NCI-H2171 (cell line): ENCODE measurements at regions not wholly inside any gene's neighbourhood (a gene's known extent, or its start where the extent isn't known, plus 50 kb on each side); places are given as distances from the start of the nearest gene placed in this dataset.
"Not testable (repeated sequence)": the region's sequence is repeated elsewhere in the genome, so short reads cannot be mapped to it uniquely, and the experiment has no call there.

ENCODE experiments used
- DNase-seq: peaks from one replicate; lab custom pipeline; 2025; lab: John Stamatoyannopoulos, UW

DNA sequence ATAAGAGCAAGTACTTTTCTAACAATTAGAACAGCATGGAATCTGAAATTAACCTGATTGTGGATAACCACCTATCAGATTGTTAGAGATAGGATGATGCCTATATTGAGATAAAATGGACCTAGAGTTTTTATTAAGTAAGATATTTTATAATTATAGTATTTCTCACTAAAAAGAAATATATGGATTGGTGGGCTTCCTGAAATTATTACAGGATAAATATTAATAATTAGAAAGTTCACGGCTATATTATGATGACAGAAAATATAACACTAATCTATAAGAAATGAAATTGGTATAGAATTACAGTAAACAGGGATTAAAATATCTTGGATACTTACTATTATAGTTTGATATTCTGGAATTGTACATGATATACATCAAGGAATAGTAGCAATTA lies 378.0 kb upstream of the SPRY2 start:
- DNase-seq, result no peak

DNA sequence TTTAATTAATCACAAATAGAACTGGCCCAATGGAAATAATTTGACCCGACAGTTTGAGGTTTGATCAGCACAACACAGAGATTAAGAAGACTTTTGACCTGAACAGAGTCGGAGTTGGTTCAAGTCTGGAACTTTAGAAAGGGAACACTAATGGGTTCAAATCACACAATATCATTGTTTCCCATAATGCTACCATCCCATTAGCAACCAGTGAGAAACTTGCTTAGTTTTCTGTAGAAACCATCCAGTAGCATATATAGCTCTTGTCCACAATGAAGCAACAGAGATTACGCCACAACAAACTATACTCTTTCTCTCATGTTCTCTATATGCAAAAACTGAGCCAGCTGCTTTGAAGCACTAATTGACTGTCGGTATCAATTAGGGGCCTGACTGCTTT lies 376.9 kb upstream of the SPRY2 start:
- DNase-seq, result no peak

DNA sequence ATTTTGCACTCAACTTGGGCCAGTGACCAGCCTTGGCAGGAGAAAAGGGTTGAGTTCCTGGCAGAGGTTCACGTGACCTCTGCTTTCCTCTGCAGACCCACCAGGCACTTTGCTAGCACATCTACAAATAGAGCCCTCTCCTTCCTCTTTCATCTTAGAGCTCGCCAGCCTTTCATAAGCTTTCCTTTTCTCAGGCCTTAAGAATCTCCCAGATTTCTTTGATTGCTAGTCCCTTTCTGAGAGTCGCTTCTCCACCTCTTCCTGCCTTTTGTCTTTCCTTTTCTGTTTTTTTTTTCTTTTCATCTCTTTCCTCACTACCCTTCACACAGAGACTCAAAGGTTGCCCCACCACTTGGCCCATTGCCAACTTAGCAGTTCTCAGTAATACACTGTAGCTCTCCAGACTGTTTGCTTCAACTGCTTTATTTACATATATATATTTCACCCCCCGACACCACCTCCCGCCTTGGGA lies 375.7 kb upstream of the SPRY2 start:
- DNase-seq, result no peak

DNA sequence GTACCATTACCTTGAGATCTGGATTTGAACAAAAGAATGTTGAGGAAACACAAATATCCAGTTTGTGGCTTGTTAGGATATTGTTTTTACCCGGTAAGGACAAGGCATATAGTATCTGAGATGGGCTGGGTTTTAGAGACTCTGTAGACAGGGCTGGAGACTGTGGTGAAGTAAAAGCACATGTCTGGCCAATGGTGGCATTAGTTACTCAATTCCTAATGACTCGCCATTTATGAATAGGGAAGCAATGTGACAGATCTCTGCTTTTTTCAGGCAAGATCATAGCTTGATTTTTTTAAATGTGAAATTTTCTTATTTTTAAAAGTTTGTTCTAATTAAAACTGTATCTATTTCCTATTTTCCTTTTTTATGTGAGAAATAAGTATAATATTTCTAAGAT lies 371.1 kb upstream of the SPRY2 start:
- DNase-seq, result no peak

DNA sequence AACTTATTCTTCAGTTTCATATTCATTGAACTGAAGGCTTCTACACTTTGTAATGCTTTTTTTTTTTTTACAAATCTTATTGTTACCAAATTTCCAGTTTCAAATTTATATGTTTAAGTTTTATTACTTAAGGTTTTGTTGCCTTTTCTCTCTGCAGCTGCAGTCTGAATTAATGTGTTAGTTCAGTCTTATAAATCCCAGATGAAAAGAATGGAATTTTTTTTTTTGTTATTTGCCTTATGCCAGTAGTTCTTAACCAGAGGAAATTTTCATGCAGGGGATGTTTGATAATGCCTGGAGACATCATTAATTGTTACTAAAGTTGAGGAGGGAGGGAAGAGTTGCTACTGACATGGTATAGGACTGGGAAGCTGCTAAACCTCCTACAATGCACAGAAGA lies 367.9 kb upstream of the SPRY2 start:
- DNase-seq, result no peak

DNA sequence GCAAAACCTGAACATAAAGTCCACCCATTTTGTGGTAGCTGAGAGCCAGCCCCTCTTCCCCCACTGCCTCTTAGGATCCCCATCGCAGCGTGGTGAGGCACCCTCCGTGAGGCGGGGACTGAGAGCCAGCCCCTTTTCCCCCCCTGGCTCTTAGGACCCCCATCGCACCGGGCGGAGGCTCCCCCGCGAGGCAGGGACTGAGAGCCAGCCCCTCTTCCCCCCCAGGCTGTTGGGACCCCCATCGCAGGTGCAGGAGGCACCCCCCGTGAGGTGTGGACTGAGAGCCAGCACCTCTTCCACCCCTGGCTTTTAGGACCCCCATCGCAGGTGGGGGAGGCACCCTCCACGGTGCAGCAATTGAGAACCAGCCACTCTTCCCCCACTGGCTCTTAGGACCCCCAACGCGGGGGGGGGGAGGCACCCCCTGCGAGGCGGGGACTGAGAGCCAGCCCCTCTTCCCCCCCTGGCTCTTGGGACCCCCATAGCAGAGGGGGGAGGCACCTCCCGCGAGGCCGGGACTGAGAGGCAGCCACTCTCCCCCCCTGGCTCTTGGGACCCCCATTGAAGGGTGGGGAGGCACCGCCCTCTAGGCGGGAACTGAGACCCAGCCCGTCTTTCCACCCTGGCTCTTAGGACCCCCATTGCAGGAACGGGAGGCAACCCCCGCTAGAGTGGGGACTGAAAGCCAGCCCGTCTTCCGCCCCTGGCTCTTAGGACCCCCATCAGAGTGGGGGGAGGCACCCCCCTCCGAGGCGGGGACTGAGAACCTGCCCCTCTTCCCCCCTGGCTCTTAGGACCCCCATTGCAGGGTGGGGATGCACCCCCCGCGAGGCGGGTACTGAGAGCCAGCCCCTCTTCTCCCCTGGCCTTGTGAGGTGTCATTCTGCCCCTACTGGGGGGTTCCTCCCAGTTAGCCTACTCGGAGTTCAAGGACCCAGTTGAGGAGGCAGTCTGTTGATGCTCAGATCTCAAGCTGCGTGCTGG lies 366.4 kb upstream of the SPRY2 start:
- no peak for DNase-seq

DNA sequence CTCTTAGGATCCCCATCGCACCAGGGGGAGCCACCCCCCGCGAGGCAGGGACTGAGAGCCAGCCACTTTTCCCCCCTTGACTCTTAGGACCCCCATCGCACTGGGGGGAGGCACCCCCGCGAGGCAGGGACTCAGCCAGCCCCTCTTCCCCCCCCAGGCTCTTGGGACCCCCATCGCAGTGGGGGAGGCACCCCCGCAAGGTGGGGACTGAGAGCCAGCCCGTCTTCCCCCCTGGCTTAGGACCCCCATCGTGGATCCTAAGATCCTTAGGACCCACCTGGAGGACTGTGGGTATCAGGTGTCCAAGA lies 365.2 kb upstream of the SPRY2 start:
- DNase-seq, result no peak

DNA sequence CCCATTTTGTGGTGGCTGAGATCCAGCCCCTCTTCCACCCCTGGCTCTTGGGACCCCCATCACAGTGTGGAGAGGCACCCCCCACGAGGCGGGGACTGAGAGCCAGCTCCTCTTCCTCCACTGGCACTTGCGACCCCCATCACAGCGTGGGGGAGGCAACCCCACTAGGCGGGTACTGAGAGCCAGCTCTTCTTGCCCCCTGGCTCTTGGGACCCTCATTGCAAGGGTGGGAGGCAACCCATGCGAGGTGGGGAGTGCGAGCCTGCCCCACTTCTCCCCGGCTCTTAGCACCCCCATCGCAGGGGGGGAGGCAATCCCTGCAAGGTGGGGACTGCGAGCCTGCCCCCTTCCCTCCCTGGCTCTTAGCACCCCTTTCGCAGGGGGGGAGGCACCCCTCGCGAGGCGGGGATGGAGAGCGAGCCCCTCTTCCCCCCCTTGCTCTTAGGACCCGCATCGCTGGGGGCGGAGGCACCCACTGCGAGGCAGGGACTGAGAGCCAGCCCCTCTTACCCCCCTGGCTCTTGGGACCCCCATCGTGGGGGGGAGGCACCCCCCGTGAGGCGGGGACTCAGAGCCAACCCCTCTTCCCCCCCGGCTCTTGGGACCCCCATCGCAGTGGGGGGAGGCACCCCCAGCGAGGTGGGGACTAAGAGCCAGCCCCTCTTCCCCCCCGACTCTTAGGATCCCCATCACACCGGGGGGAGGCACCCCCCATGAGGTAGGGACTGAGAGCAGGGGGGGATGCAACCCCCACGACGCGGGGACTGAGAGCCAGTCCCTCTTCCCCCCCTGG lies 364.6 kb upstream of the SPRY2 start:
- DNase-seq, result no peak

DNA sequence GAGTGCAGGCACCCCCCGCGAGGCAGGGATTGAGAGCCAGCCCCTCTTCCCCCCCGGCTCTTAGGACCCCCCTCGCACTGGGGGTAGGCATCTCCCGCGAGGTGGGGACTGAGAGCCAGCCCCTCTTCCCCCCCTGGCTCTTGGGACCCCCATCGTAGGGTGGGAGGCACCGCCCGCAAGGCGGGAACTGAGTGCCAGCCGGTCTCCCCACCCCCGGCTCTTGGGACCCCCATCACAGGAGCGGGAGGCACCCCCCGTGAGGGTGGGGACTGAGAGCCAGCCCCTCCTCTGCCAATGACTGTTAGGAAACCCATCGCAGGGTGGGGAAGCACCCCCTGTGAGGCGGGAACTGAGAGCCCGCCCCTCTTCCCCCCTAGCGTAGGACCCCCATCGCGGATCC lies 363.4 kb upstream of the SPRY2 start:
- no peak for DNase-seq

DNA sequence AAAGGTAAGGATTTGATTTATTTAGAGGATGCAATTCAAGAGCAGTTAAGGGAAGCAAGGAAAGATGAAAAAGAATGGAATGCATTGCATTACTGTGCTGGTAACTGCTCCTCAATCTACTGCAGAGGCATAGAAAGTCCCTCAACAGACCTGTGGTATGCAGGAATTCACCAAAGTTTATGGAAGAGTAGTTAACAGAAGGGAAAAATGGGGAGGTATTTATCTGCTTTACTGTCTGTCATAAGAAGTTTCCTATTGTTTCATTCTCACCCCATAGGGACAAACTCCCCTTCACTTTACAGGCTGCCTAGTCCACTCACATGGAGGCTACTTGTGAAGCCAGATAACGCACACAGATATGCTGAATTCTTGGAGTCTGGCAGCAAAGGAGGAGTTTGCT lies 354.9 kb upstream of the SPRY2 start:
- DNase-seq, result no peak

DNA sequence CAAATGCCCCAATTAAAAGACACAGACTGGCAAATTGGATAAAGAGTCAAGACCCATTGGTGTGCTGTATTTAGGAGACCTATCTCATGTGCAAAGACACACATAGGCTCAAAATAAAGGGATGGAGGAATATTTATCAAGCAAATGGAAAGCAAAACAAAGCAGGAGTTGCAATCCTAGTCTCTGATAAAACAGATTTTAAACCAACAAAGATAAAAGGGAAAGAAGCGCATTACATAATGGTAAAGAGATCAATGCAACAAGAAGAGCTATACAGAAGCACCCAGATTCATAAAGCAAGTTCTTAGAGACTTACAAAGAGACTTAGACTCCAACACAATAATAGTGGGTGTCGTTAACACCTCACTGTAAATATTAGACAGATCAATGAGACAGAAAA lies 350.9 kb upstream of the SPRY2 start:
- not testable (repeated sequence) for DNase-seq

DNA sequence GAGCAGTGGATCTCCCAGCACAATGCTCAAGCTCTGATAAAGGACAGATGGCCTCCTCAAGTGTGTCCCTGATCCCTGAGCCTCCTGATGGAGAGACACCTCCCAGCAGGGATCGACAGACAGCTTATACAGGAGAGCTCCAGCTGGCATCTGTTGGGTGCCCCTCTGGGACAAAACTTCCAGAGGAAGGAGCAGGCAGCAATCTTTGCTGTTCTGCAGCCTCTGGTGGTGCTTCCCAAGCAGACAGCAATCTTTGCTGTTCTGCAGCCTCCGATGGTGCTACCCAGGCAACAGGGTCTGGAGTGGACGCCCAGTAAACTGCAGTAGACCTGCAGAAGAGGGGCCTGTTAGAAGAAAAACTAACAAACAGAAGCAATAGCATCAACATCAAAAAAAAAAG lies 349.3 kb upstream of the SPRY2 start:
- no peak for DNase-seq

DNA sequence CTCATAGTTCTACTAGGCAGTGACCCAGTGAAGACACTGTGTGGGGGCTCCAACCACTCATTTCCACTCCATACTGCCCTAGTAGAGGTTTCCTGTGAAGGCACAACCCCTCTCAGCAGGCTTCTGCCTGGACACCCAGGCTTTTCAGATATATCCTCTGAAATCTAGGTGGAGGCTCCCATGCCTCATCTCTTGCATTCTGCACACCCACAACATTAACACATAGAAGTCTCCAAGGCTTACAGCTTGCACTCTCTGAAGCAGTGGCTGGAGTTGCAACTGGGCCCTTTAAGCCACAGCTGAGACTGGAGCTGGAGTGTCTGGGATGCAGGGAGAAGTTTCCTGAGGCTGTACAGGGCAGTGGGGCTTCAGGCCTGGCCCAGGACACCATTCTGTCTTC lies 347.7 kb upstream of the SPRY2 start:
- no peak for DNase-seq

DNA sequence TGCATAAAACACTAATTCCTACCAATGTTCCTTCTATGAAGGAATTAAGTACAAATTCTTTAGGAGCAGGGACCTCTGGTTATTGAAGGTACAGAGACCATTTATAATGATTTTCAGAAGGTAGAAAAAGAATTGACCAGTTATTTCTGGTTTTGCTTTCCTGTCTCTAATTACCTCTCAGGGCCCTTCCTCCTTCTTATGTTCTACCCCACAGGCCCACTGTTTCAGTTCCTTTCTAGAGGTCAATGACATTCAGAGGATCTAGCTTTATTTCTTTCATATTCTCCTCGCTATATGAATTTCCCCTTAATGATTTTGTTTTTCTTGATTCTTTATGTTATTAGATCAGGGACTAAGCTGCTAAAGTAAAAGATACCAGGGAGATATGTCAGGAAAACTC lies 345.0 kb upstream of the SPRY2 start:
- DNase-seq, result no peak

DNA sequence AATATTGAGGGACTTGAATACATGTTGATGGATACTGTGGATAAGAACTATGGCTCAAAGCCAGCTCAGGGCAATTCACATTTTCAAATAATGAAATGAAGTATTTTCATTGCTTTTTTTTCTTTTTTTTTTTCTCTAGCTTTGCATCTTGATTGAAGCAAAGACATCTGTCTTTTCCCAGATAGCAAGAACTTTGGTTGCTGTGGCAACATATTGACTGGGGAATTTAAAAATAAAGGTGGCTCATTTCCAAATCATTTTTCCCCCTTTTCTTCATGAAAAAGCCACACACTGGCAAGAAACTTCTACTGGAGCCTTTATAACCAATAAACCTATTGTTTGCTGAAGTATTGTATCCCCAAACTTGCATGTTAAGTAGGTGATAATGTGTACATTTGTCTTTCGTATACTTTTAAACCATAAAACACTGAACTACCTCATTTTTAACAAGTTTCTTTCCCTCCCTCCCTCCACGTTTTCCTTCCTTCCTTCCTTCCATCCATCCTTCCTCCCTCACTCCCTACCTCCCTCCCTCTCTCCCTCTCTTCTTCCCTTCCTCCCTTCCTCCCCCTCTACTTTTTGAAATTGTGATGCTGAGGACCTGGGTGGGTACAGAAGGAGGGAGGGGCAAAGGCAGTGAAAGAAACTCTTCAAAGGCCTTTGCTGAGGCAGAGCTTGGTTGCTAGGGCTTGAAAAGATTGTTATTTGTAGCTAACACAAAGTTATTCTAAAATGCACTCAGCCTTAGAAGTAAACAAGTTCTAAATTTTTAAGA lies 343.5 kb upstream of the SPRY2 start:
- DNase-seq, result no peak

DNA sequence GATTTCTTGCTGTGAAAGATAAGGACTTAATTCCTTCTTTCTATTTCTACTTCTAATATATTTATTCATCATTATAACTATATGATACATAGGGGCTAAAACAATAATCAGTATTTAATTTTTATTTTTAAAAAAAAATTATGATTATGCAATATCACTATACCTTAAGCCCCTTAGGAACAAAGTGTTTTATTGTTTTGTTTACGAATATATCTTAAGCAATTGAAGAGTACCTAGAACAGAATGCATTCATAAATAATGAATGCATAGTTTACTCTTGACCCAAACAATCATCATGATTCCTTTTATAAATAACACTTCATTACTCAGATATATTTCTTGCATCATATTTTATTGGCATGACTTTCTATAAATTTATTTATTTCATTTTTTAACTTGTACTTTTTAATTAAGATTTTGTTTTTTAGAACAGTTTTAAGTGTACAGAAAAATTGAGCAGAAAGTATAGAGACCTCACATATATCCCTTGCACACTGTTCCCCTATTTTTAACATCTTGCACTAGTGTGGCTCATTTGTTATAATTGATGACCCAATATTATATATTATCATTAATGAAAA lies 339.9 kb upstream of the SPRY2 start:
- no peak for DNase-seq

DNA sequence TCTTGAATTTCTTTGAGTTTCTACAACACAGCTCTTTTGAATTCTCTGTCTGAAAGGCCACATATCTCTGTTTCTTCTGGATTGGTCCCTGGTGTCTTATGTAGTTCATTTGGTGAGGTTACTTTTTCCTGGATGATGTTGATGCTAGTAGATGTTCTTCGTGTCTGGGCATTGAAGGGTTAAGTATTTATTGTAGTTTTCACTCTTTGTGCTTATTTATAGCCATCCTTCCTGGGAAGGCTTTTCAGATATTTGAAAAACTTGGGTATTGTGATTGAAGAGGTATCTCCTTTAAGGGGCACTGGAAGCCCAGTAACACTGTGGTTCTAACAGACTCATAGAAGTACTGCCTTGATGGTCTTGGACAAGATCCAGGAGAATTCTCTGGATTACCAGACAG lies 338.5 kb upstream of the SPRY2 start:
- no peak for DNase-seq

DNA sequence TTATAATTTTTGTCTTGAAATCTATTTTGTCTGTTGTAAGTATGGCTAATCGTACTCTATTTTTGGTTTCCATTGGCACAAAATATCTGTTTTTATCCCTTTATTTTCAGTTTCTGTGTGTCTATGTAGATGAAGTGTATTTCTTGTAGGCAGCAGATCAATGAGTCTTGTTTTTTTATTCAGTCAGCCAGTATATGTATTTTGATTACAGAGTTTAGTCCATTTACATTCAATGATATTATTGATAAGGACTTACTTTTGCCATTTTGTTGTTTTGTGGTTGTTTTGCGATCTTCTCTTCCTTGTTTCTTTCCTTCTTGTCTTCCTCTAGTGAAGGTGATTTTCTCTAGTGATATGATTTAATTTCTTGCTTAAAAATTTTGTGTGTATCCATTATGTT lies 336.3 kb upstream of the SPRY2 start:
- DNase-seq, result no peak

DNA sequence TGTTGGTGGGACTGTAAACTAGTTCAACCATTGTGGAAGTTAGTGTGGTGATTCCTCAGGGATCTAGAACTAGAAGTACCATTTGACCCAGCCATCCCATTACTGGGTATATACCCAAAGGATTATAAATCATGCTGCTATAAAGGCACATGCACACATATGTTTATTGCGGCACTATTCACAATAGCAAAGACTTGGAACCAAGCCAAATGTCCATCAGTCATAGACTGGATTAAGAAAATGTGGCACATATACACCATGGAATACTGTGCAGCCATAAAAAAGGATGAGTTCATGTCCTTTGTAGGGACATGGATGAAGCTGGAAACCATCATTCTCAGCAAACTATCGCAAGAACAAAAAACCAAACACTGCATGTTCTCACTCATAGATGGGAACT lies 334.5 kb upstream of the SPRY2 start:
- not testable (repeated sequence) for DNase-seq

DNA sequence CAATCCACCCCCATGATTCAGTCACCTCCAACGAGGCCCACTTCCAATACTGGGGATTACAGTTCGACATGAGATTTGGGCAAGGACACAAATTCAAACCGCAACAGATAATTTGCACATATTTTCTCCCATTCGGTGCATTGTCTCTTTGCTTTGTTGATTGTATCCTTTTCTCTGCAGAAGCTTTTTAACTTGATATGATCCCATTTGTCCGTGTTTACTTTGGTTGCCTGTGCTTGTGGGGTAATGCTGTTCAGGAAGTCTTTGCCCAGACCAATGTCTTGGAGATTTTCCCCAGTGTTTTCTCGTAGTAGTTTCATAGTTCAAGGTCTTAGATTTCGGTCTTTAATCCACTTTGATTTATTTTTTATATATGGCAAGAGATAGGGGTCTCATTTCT lies 330.8 kb upstream of the SPRY2 start:
- no peak for DNase-seq

DNA sequence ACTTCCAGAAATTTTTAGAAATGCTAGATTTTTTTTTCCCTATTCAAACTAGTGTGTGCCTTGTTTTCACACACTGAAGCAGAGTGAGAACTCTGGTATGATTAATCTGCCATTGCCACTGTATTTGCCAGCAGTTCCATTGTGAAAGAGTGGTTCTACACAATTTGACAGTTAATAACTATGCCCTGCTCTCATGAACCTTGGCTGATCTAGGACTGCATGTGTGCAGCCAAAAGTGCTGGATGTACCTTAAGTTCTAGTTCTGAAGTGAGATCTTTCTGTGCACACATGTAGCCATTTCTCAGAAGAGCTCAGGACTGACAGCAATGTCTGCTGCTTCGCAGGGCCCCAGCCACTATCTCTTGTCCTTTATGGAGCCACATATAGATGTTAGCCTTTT lies 328.2 kb upstream of the SPRY2 start:
- DNase-seq, result no peak

DNA sequence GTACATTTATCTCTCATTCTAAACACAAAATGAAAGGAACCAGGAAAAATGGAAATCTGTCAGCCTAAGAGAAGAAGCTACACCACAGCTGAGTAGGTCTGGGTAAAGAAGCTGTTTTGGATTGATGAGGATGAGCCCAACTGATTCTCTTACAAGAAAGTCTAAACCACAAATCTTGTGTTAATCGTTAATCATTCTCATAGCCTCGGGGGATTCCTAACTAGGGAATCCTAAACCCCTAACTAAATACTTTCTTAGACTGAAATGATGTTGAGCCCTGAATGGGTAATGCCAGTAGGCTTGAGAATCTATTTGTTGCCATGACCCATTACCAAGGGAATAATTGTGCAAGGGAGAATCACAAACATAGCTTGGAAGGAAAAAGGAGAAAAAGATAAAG lies 327.5 kb upstream of the SPRY2 start:
- DNase-seq, result no peak
